K562 (cell line): ENCODE measurements at regions not wholly inside any gene's neighbourhood (a gene's known extent, or its start where the extent isn't known, plus 50 kb on each side); places are given as distances from the start of the nearest gene placed in this dataset.

Experiments used
- ATAC-seq: fragments of 200-7000 bp; cut with Tn5 transposase; 3 replicates; pipeline ENCODE4 v1.9.1; 2020; ENCODE audit warnings: moderate library complexity
- BruUV-seq: library from RNA; stranded (reverse); fragments of 400-500 nt; replicated peaks from 2 replicates; lab custom pipeline; 2021; lab: Mats Ljungman, UMichigan
- CTCF ChIA-PET: fragments of 300-600 bp; formaldehyde crosslinking; extraction: SDS; loops from one replicate; lab custom pipeline; 2021; ENCODE audit warnings: low intra/inter-chr PET ratio; lab: Yijun Ruan, JAX
- POLR2A ChIA-PET: fragments of 300-600, 350-650 bp; sonication (Branson Sonifier 250); formaldehyde crosslinking; extraction: SDS; loops from one replicate; lab custom pipeline; 2021; ENCODE audit warnings: antibody characterized with exemption, inconsistent platforms; lab: Yijun Ruan, JAX
- DNase-seq, 4 experiments: peaks; one replicate each; pipeline versions ENCODE4 v3.0.0 to v3.0.0-alpha.2; 2011 to 2018; ENCODE audit warnings: low spot score in 3 of 4, mixed read lengths in 3 of 4; ENCODE audit errors: extremely low read depth in 1 of 4
- FAIRE-seq: peaks from 2 replicates; lab custom pipeline; 2011; peaks lifted over from hg19 to GRCh38; lab: Jason Lieb, UNC
- H2AFZ ChIP-seq: 2 replicates; pipeline ENCODE4 v1.6.0; 2011; ENCODE audit warnings: low read depth, low read length, control low read depth, inconsistent platforms
- H3K27ac ChIP-seq: fragments of 200-600 bp; 3 replicates; pipeline ENCODE4 v1.8.0; 2011; ENCODE audit warnings: low read depth, mild to moderate bottlenecking, control low read depth, inconsistent platforms, low read length, moderate library complexity, mixed read lengths; ENCODE audit errors: extremely low read depth
- H3K27me3 ChIP-seq, 2 experiments: fragments of 300-600 bp in 1 of 2; 2 replicates in 1 of 2; 3 replicates in 1 of 2; pipeline versions ENCODE4 v1.6.0 to v1.8.0; 2011; ENCODE audit warnings: inconsistent platforms in 2 of 2, low read length in 2 of 2, mild to moderate bottlenecking in 1 of 2, mixed read lengths in 1 of 2, moderate library complexity in 1 of 2; ENCODE audit not compliant: control insufficient read depth in 2 of 2, insufficient read depth in 2 of 2
- H3K36me3 ChIP-seq: fragments of 300-600 bp; 3 replicates; pipeline ENCODE4 v1.8.0; 2011; ENCODE audit warnings: mild to moderate bottlenecking, low read length, inconsistent platforms; ENCODE audit not compliant: control insufficient read depth, insufficient read depth
- H3K4me1 ChIP-seq, 2 experiments: fragments of 200-600 bp in 1 of 2; replicated peaks in 1 of 2; 2 replicates in 1 of 2; 3 replicates in 1 of 2; pipeline versions ENCODE4 v1.5.1 to v1.8.0; 2011; ENCODE audit warnings: inconsistent platforms in 2 of 2, low read length in 2 of 2, mild to moderate bottlenecking in 1 of 2, mixed read lengths in 1 of 2, moderate library complexity in 1 of 2; ENCODE audit not compliant: control insufficient read depth in 2 of 2, insufficient read depth in 2 of 2
- H3K4me2 ChIP-seq: 2 replicates; pipeline ENCODE4 v1.6.1; 2011; ENCODE audit warnings: low read length, control low read depth, inconsistent platforms, mixed read lengths; ENCODE audit not compliant: insufficient read depth
- H3K4me3 ChIP-seq: fragments of 200-600 bp; sonication (generic), shearing (Covaris generic); 2 replicates; pipeline ENCODE4 v1.5.1; 2016; ENCODE audit warnings: control low read depth, inconsistent platforms
- H3K79me2 ChIP-seq: fragments of 200-600 bp; 3 replicates; pipeline ENCODE4 v1.8.0; 2011; ENCODE audit warnings: low read length, inconsistent platforms; ENCODE audit not compliant: control insufficient read depth, insufficient read depth
- H3K9ac ChIP-seq, 2 experiments: 2 replicates each; pipeline versions ENCODE4 v1.6.0 to v1.6.1; 2011; ENCODE audit warnings: low read depth in 2 of 2, low read length in 2 of 2, control low read depth in 1 of 2, inconsistent platforms in 1 of 2, mild to moderate bottlenecking in 1 of 2, mixed read lengths in 1 of 2; ENCODE audit not compliant: insufficient read depth in 1 of 2
- H3K9me1 ChIP-seq: one replicate; pipeline ENCODE4 v1.6.0; 2011; ENCODE audit warnings: inconsistent platforms, mild to moderate bottlenecking, low read length, moderate library complexity; ENCODE audit not compliant: control insufficient read depth, insufficient read depth
- H3K9me3 ChIP-seq: replicated peaks from 2 replicates; pipeline ENCODE4 v1.5.1; 2011; ENCODE audit warnings: low read depth, low read length, inconsistent platforms; ENCODE audit not compliant: control insufficient read depth, insufficient read depth
- H4K20me1 ChIP-seq: replicated peaks from 2 replicates; pipeline ENCODE4 v1.6.1; 2011; ENCODE audit warnings: low read length, inconsistent platforms, mixed read lengths; ENCODE audit not compliant: control insufficient read depth, insufficient read depth
- ATF2 ChIP-seq: sonication (generic); formaldehyde crosslinking; IDR thresholded peaks from 2 replicates; pipeline ENCODE4 v1.8.1; 2022; ENCODE audit warnings: missing genetic modification reagents
- BACH1 ChIP-seq: fragments of 200-800 bp; sonication (Bioruptor generic); IDR thresholded peaks from 2 replicates; pipeline ENCODE4 v1.6.1; 2016; ENCODE audit warnings: missing genetic modification characterization, missing compliant biosample characterization
- IRF2 ChIP-seq: sonication (generic); formaldehyde crosslinking; IDR thresholded peaks from 2 replicates; pipeline ENCODE4 v1.8.1; 2022; ENCODE audit warnings: mild to moderate bottlenecking, missing genetic modification reagents
- KHSRP ChIP-seq: fragments of 450-650 bp; IDR thresholded peaks from 2 replicates; pipeline ENCODE4 v1.6.1; 2017
- MEF2D ChIP-seq: conservative IDR thresholded peaks from 2 replicates; pipeline ENCODE4 v1.6.1; 2016; ENCODE audit warnings: low read depth, missing genetic modification characterization, missing compliant biosample characterization
- POLR2AphosphoS2 ChIP-seq: IDR thresholded peaks from 2 replicates; pipeline ENCODE4 v1.6.1; 2012; ENCODE audit warnings: low read length, improper control_type of control experiment
- POLR2G ChIP-seq: fragments of 200-400 bp; formaldehyde crosslinking; IDR thresholded peaks from 2 replicates; pipeline ENCODE4 v1.6.1; 2017; ENCODE audit warnings: low read depth, mild to moderate bottlenecking, antibody characterized with exemption, low read length, moderate library complexity
- PTRF ChIP-seq: fragments of 450-650 bp; IDR thresholded peaks from 2 replicates; pipeline ENCODE4 v1.6.1; 2016; ENCODE audit warnings: mild to moderate bottlenecking, missing genetic modification characterization, missing compliant biosample characterization
- TBL1XR1 ChIP-seq, 2 experiments: IDR thresholded peaks; 2 replicates each; pipeline ENCODE4 v1.6.1; 2012; ENCODE audit warnings: improper control_type of control experiment in 2 of 2, low read length in 2 of 2, mild to moderate bottlenecking in 1 of 2
- TFAP4 ChIP-seq: sonication (generic); formaldehyde crosslinking; IDR thresholded peaks from 2 replicates; pipeline ENCODE4 v1.8.0; 2022; ENCODE audit warnings: missing genetic modification reagents, mild to moderate bottlenecking, moderate library complexity, borderline replicate concordance
- ZFP91 ChIP-seq: sonication (generic); formaldehyde crosslinking; IDR thresholded peaks from 2 replicates; pipeline ENCODE4 v1.8.0; 2022; ENCODE audit warnings: mild to moderate bottlenecking, missing genetic modification reagents
- ZKSCAN8 ChIP-seq: fragments of 200-800 bp; sonication (Bioruptor generic); IDR thresholded peaks from 2 replicates; pipeline ENCODE4 v1.6.1; 2016; ENCODE audit warnings: missing genetic modification characterization, missing compliant biosample characterization
- ZNF23 ChIP-seq: fragments of 250-450 bp; sonication (Bioruptor Pico); IDR thresholded peaks from 2 replicates; pipeline ENCODE4 v1.4.0; 2020; ENCODE audit warnings: mild to moderate bottlenecking
- ZNF311 ChIP-seq: fragments of 250-450 bp; sonication (Bioruptor Pico); IDR thresholded peaks from 2 replicates; pipeline ENCODE4 v1.4.0; 2020; ENCODE audit warnings: mild to moderate bottlenecking, moderate library complexity
- ZNF717 ChIP-seq: fragments of 250-450 bp; sonication (Bioruptor Pico); IDR thresholded peaks from 2 replicates; pipeline ENCODE4 v1.5.0; 2021
- WGBS: fragments of 100-300 bp; shearing (Covaris generic); methylation state at CpG from one replicate; pipeline ENCODE4 v1.1.6; 2016; ENCODE audit warnings: low coverage, mixed read lengths; ENCODE audit not compliant: insufficient coverage; ENCODE audit errors: missing lambda C conversion rate; 5-methylcytosine and 5-hydroxymethylcytosine counted together
- in situ Hi-C: fragments of 300-500 bp; cut with MboI; formaldehyde crosslinking; loops from 4 replicates; pipeline ENCODE4 v1.15.0; 2018; ENCODE audit warnings: inconsistent platforms, mixed read lengths
- intact Hi-C: fragments of 100-400 bp; cut with micrococcal nuclease; formaldehyde crosslinking; loops from 2 replicates; pipeline ENCODE4 v1.14.2; 2022
- TF ChIP-seq, protein P1 (sequence below): fragments of 250-450 bp; sonication (Bioruptor Pico); IDR thresholded peaks from 2 replicates; pipeline ENCODE4 v1.5.0; 2021
- TF ChIP-seq, protein P2 (sequence below), 2 experiments: fragments of 450-650 bp in 1 of 2; sonication (generic) in 1 of 2; formaldehyde crosslinking; conservative IDR thresholded peaks; 2 replicates each; pipeline versions ENCODE4 v1.4.0 to v1.8.1; 2020 to 2022; ENCODE audit warnings: mild to moderate bottlenecking in 1 of 2, missing genetic modification reagents in 1 of 2

- 0 out of 2 replicates have a peak overlapping the region, but pooled peaks have one; percentile 17 for H2AFZ ChIP-seq
- ATAC-seq (no peak), FAIRE-seq (no peak), DNase-seq (peak; percentile 18 to 33 (median 28))
- no TSS peak for BruUV-seq
- CTCF ChIA-PET: no interaction called here
- no peaks in the 10 kb centered on the region for H4K20me1 ChIP-seq
- POLR2A ChIA-PET: no interaction called here
- H3K4me2 ChIP-seq: no peak overlapping the region
- intact Hi-C loops: no loop called here
- no peaks in the 10 kb centered on the region for H3K9me3 ChIP-seq
- H3K4me1 ChIP-seq: peaks cover 0 to 5% of the 10 kb centered on the region in 2 experiments; a peak in 3 of 5 replicates
- H3K79me2 ChIP-seq: no peaks in the 10 kb centered on the region
- WGBS: 12% methylated on average over 24 of the region's 24 CpGs
- H3K4me3 ChIP-seq: no peak overlapping the region
- peaks cover 16 to 76% of the 10 kb centered on the region in 2 experiments for H3K27me3 ChIP-seq
- in situ Hi-C loops: no loop called here
- H3K36me3 ChIP-seq: no peaks in the 10 kb centered on the region
- H3K9ac ChIP-seq: no peak overlapping the region
- H3K27ac ChIP-seq: no peak overlapping the region
- H3K9me1 ChIP-seq: no peaks in the 10 kb centered on the region
- TF ChIP-seq, protein P1, sequence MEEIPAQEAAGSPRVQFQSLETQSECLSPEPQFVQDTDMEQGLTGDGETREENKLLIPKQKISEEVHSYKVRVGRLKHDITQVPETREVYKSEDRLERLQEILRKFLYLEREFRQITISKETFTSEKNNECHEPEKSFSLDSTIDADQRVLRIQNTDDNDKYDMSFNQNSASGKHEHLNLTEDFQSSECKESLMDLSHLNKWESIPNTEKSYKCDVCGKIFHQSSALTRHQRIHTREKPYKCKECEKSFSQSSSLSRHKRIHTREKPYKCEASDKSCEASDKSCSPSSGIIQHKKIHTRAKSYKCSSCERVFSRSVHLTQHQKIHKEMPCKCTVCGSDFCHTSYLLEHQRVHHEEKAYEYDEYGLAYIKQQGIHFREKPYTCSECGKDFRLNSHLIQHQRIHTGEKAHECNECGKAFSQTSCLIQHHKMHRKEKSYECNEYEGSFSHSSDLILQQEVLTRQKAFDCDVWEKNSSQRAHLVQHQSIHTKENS (CRISPR knock-in tag): no peak
- no peak for TF ChIP-seq ATF2 (CRISPR knock-in tag)
- TF ChIP-seq TBL1XR1 (IDR thresholded peaks at IDR 0.05; ENCODE audit: low read length in 2 of 2): no peak
- no peak for TF ChIP-seq MEF2D (tag)
- TF ChIP-seq ZFP91 (CRISPR knock-in tag): no peak
- no peak for TF ChIP-seq ZKSCAN8 (CRISPR knock-in tag)
- TF ChIP-seq POLR2G: no peak
- no peak for TF ChIP-seq ZNF311
- no peak for TF ChIP-seq BACH1
- TF ChIP-seq TFAP4: no peak
- no peak for TF ChIP-seq IRF2 (CRISPR knock-in tag)
- no peak for TF ChIP-seq ZNF717 (CRISPR knock-in tag)
- TF ChIP-seq KHSRP: no peak
- no peak for TF ChIP-seq ZNF23 (CRISPR knock-in tag)
- TF ChIP-seq, protein P2, sequence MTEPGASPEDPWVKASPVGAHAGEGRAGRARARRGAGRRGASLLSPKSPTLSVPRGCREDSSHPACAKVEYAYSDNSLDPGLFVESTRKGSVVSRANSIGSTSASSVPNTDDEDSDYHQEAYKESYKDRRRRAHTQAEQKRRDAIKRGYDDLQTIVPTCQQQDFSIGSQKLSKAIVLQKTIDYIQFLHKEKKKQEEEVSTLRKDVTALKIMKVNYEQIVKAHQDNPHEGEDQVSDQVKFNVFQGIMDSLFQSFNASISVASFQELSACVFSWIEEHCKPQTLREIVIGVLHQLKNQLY (CRISPR knock-in tag; conservative IDR thresholded peaks at IDR 0.05): no peak
- no peak for TF ChIP-seq POLR2AphosphoS2
- TF ChIP-seq PTRF (tag): no peak
Measured at GRCh38 chr11:70020336-70021214, 57.5 kb upstream of the ANO1 start.
